ENCODE measurements at regions not wholly inside any gene's neighbourhood (a gene's known extent, or its start where the extent isn't known, plus 50 kb on each side); places are given as distances from the start of the nearest gene placed in this dataset.

DNA sequence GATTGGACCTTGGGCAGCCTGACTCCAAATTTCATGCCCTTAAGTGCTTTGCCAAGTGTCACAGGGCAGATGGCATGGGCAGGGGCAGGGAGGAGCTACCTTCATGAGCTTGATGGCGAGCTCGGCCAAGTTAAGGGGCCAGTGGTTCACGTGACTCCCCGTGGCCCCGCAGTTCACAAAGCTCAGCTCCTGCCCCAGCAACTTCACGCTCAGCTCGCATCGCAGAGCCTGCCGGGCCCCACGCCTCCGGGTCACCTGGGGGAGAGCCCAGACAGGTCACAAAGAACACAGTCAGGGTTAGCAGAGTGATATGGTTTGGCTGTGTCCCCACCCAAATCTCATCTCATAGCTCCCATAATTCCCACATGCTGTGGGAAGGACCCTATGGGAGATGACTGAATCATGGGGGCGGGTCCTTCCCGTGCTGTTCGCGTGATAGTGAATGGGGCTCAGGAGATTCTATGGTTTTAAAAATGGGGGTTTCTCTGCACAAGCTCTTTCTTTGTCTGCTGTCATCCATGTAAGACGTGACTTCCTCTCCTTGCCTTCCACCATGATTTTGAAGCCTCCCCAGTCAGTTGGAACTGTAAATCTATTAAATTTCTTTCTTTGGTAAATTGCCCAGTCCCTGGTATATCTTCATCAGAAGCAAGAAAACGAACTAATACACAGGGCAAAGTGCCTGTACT is 108.1 kb downstream of the LITAF start:
- no peak for DNase-seq

DNA sequence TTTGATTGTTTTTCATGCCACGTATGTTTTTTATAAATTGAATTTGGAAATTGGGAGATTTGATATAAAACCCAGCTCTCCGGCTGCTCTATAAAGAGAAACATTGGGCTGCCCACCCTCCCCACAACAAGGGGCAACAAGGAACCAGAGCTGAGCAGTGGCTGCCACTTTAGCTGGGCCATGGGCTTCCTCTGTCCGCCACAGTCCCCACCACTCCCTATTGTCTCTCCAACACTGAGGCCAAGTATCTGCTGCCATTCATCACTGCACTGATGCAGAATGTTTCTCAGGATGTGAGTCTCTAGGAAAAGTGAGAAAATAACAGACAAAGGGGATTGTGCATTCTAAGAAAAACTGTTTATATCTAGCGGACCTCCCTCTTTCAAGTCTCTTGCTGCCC is 106.8 kb downstream of the LITAF start:
- no peak for DNase-seq

DNA sequence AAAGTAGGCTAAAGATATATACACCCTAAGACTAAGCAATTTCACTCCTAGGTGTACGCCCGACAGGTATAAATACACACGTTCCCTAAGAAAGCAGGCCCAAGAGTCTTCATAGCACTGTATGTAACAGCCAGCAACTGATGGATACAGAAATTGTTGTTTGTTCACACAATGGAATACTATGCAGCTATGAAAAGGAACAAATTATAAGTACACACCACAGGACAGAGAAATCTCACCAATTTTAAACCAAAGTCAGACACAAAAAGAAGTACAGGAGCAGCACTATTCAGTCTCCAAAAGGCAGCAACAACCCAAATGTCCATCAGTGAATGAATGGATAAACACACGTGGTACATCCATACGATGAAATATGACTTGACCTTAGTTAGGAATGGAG is 106.1 kb downstream of the LITAF start:
- DNase-seq, result no peak

DNA sequence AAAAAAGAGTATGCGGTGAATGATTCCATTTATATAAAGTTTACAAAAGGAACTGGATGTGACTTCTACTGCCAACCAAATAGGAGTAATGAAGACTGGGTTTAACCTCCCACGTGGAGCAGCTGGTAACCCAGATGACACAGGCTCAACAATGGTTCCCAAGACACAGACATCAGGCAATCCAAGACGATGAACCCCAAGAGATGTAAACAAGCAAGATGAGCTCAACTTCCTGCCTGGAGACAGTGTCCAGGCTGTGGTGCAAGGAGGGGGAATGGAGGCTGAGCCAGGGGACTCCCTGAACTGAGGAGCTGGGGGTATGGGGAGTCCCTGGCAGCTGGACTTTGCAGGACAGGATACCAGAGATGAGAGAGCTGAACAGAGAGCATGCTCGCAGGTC is 104.7 kb downstream of the LITAF start:
- no peak for DNase-seq

DNA sequence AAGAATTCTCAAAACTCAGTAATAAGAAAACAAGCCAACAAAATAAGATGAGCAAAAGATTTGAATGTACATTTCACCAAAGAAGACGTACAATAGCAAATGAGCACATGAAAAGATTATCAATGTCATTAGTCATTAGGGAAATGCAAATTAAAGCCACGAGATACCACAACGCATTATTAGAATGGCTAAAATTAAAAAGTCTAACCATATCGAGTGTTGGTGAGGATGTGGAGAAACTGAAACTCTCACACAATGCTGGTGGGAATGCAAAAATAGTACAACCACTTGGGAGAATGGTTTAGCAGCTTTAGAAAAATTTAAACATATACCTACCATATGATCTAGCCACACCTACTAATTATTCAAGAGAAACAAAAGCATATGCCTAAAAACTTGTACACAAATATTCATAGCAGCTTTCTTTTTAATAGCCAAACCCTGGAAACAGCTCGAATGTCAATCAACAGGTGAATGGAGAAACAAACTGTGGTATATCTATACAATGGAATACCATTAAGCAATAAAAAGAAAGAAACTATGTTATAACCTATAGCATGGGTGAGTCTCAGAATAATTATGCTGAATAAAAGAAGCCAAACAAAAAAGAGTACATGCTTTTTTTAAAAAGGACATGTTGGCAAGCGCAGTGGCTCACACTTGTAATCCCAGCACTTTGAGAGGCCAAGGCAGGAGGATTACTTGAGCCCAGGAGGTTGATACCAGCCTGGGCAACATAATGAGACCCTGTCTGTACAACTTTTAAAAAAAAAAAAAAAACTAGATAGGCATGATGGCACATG is 103.6 kb downstream of the LITAF start:
- no peak for DNase-seq

DNA sequence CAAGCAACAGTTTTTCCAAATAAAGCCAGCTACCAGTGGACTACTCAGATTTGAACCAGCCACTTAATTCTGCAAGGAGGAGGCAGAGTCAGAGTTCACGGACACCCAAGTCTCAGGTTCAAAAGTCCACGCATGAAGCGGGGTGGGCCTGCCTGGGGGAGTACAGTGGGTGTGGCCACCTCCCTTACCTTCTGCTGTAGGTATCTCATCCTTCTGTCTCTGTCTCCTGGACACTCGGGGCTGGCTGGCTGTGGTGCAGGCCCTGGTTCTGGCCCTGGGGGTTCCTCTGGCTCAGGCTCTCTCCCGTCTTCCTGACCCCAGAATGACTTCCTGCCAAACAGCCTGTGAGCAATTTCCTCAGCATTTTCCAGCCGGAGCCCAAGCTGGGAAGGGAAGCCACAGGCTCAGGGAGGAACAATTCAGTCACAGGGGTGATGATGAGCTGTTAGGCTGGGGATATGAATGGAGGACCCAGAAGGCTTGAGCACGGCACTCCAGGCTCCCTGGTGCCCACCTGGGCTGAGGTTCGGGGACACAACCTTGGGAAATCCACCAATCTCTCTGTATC is 101.9 kb downstream of the LITAF start:
- DNase-seq, result no peak

DNA sequence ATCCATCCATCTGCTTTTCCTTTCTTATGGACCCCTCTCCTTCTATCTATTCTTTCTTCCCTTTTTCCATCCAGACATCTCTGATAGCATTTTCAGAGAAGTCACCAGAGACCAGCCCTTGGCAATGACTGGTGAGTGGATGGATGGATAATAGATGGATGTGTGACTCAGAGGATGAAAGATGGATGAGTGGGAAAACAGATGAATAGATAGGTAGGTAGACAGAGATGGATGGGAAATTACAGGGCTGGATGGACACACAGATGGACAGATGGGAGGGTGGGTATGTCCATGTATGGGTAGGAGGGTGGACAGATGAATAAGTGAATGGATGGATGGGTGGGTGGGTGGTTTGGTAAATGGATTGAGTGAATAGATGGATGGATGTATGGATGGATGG is 101.0 kb downstream of the LITAF start:
- no peak for DNase-seq

DNA sequence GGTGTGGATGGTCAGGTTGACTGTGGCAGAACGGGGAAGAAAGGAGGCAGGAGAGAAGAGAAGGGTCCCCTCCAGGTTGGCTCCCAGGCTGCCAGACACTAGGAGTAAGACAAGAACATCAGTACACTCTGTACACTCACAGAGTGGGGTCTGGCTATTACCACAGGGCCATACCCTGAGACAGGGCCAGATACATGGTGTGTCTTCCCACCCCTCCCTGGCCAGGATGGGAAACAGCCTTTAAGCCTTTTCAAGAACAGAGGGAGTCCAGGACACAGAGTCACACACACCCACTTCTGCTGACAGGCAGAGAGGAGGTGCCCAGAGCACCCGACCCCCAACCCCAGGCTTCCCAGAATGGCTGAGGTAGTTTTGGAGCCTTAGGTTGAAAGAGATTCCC is 99.4 kb downstream of the LITAF start:
- no peak for DNase-seq

DNA sequence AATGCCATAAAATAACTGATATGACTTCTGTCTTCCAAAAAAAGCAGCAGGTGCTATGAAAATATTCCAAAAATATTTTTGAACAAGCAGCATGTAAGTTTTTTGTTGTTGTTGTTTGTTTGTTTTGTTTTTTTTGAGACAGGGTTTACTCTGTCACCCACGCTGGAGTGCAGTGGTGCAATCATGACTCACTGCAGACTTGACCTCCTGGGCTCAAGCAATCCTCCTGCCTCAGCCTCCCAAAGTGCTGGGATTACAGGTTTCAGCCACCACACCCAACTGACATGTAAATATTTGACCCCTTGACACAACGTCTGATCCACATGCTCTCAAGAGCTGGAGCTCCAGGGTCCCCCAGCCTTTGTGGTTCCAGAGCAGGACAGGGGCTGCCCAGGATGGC is 98.4 kb downstream of the LITAF start:
- no peak for DNase-seq

DNA sequence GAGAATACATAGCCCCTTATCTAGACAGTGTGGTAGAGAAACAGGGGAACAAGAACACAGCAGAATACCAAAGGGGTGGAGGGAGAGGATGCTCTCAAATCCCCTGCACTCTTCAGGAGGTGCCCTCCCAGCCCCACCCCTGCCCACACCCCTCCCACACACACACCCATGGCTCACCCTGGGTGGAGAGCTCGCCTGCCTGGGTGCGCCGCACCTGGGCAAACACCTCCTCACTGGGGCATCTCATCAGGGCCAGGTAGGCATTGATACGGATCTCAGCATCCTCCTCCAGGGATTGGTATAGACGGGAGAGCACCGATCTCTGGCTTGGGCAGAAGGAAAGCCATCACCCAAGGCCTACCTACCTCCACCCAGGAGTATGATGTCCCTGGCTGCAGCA is 95.2 kb downstream of the LITAF start:
- DNase-seq, result no peak

DNA sequence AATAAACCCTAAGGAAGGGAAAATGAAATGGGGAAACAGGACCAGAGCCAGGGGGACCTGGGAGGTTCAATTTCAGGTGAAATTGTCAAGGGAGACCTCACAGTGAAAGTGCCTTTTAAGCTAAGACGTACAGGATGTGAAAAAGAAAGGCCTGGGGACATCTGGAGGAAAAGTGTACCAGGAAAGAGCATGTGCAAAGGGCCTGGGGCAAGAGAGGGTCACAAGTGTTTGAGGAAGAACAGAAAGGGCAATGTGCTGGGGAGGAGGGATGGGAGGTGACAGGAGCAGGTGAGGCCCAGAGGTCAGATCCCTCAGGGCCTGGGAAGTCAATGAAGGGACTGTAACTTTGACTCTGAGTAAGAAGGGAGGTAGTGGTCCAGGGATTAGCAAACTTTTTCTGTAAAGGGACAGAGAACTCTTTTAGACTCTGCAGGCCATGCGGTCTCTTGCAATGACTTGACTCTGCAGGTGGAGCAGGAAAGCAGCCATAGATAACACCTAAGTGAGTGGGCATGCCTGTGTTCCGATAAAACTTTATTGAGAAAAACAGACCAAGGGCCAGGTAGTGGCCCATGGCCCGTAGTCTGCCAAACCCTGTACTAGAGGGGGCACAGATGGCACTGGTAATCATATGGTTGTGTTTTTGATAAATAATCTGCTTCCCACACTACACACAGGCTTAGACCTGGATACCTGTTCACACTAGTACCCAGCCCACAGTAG is 93.8 kb downstream of the LITAF start:
- DNase-seq, result no peak

DNA sequence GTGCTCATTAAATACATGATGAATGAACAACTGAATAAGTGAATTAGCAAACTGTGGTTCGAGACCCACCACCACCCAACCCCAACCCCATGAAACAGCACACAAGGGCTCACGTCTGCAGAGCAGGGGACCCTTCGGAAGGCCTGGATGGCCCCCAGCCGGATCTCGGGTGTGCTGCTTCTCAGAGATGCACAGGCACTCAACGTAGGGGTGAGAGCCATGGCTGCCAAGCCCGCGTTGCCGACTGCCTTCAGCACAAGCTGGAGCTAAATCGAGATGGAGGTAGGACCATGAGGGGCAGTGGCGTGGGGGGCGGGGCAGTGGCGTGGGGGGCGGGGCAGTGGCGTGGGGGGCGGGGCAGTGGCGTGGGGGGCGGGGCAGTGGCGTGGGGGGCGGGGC is 93.2 kb downstream of the LITAF start:
- no peak for DNase-seq

DNA sequence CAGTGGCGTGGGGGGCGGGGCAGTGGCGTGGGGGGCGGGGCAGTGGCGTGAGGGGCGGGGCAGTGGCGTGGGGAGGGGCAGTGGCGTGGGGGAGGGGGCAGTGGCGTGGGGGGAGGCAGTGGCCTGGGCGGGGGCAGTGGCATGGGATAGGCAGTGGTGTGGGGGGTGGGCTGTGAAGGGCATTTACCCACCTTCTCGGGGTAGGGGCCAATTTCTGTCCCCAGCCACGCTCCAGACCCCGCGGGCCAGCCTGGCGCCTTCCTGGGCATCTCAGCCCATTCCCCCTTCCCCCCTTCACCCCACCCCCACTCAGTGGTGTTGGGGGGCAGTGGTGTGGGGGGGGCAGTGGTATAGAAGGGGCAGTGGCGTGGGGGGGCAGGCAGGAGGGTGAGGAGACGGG is 92.7 kb downstream of the LITAF start:
- no peak for DNase-seq

DNA sequence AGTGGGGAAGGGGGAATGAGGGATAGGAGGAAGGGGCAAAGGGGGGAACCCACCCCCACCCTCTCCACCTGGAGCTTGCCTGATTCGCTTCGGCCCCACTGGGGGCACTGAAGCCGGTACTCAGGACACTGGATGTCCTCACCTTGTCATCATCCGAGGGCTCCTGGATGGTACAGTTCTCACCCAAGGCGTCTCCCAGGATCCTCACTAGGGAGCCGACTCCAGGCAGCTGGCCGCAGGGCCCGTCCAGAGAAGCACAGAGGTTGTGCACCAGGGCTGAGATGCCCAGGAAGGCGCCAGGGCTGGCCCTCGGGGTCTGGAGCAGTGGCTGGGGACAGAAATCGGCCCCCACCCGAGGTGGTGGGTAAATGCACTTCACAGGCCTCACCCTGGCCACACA is 92.3 kb downstream of the LITAF start:
- no peak for DNase-seq

DNA sequence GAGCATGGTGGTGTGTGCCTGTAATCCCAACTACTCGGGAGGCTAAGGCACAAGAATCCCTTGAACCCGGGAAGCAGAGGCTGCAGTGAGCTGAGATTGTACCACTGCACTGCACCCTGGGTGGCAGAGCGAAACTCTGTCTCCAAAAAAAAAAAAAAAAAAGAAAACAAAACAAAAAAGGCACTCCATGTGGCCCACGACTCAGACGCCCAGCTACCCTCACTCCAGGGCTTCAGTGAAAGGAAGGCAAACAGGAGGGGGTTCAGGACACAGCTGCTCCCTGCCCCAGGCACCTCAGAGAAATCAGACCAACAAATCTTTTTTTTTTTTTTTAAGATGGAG is 91.7 kb downstream of the LITAF start:
- DNase-seq, result no peak
